Stimulated activated CD4-positive, alpha-beta T cell treated with anti-CD3 and anti-CD28 coated beads, Interleukin-1b, Interleukin-23, amount 100 ng/mL, for 24 hours (primary cell): ENCODE measurements at regions not wholly inside any gene's neighbourhood (a gene's known extent, or its start where the extent isn't known, plus 50 kb on each side); places are given as distances from the start of the nearest gene placed in this dataset.
"Not testable (repeated sequence)": the region's sequence is repeated elsewhere in the genome, so short reads cannot be mapped to it uniquely, and the experiment has no call there.

ENCODE experiments used
- DNase-seq, 4 experiments: peaks; one replicate each; pipeline ENCODE4 v3.0.0-alpha.2; 2020; ENCODE audit warnings: low read depth in 4 of 4, low spot score in 1 of 4

- no peak for DNase-seq
Measured at GRCh38 chr21:27564684-27565301, 597.9 kb upstream of the ADAMTS5 start.

GRCh38 chr21:27562303-27562702 is 595.4 kb upstream of the ADAMTS5 start:
- no peak for DNase-seq

GRCh38 chr21:27561116-27561515 is 594.2 kb upstream of the ADAMTS5 start:
- DNase-seq = no peak

- no peak for DNase-seq
Measured at GRCh38 chr21:27557356-27557755, 590.5 kb upstream of the ADAMTS5 start.

GRCh38 chr21:27555996-27556395 is 589.1 kb upstream of the ADAMTS5 start:
- no peak for DNase-seq

- DNase-seq = no peak
Measured at GRCh38 chr21:27550287-27550686, 583.4 kb upstream of the ADAMTS5 start.

GRCh38 chr21:27548486-27548885 is 581.6 kb upstream of the ADAMTS5 start:
- DNase-seq = no peak

GRCh38 chr21:27545754-27546349 is 579.0 kb upstream of the ADAMTS5 start:
- no peak for DNase-seq

- not testable (repeated sequence) for DNase-seq
Measured at GRCh38 chr21:27542126-27542525, 575.2 kb upstream of the ADAMTS5 start.

GRCh38 chr21:27536319-27536718 is 569.4 kb upstream of the ADAMTS5 start:
- no peak for DNase-seq

- DNase-seq = no peak
Measured at GRCh38 chr21:27535188-27535587, 568.3 kb upstream of the ADAMTS5 start.

- no peak for DNase-seq
Measured at GRCh38 chr21:27534206-27534605, 567.3 kb upstream of the ADAMTS5 start.

GRCh38 chr21:27532076-27532475 is 565.2 kb upstream of the ADAMTS5 start:
- no peak for DNase-seq

GRCh38 chr21:27528697-27529096 is 561.8 kb upstream of the ADAMTS5 start:
- no peak for DNase-seq

- DNase-seq = no peak
Measured at GRCh38 chr21:27526451-27526850, 559.6 kb upstream of the ADAMTS5 start.

- DNase-seq = no peak
Measured at GRCh38 chr21:27525780-27526179, 558.9 kb upstream of the ADAMTS5 start.

- DNase-seq = no peak
Measured at GRCh38 chr21:27519361-27519760, 552.5 kb upstream of the ADAMTS5 start.

- DNase-seq = not testable (repeated sequence)
Measured at GRCh38 chr21:27517177-27517576, 550.3 kb upstream of the ADAMTS5 start.

- DNase-seq = no peak
Measured at GRCh38 chr21:27515676-27516075, 548.8 kb upstream of the ADAMTS5 start.

- DNase-seq = no peak
Measured at GRCh38 chr21:27513825-27514224, 546.9 kb upstream of the ADAMTS5 start.

- no peak for DNase-seq
Measured at GRCh38 chr21:27513016-27513415, 546.1 kb upstream of the ADAMTS5 start.

- DNase-seq = no peak
Measured at GRCh38 chr21:27511233-27511632, 544.3 kb upstream of the ADAMTS5 start.

GRCh38 chr21:27507695-27508094 is 540.8 kb upstream of the ADAMTS5 start:
- DNase-seq = no peak
